ENCODE measurements at regions not wholly inside any gene's neighbourhood (a gene's known extent, or its start where the extent isn't known, plus 50 kb on each side); places are given as distances from the start of the nearest gene placed in this dataset.

DNA sequence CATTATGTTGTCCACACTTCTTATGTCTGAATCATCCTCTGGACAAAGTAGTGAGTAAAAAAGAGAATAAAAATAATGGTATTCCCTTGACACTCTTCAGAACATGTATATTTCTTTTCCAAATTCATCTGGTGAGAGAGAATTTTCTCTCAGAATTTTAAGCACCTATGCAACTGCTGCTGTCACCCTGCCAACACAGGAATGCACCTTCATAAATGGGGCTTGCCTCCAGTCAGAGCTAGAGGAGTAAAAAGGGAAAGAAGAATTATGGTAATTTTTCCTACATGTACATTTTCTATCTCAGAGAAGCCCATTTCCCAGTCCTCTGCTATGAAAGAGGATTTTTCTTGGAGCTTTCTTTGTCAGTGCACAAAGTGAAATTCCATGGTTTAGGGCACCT lies 92.2 kb upstream of the ALCAM start:
- H3K27ac ChIP-seq (ENCODE audit: low read length), result no peak overlapping the region
- no peaks in the 10 kb centered on the region for H3K79me2 ChIP-seq (ENCODE audit: low read length)
- no peak for TF ChIP-seq EZH2phosphoT487 (IDR thresholded peaks at IDR 0.05; ENCODE audit: low read length)
- TF ChIP-seq, protein P1, sequence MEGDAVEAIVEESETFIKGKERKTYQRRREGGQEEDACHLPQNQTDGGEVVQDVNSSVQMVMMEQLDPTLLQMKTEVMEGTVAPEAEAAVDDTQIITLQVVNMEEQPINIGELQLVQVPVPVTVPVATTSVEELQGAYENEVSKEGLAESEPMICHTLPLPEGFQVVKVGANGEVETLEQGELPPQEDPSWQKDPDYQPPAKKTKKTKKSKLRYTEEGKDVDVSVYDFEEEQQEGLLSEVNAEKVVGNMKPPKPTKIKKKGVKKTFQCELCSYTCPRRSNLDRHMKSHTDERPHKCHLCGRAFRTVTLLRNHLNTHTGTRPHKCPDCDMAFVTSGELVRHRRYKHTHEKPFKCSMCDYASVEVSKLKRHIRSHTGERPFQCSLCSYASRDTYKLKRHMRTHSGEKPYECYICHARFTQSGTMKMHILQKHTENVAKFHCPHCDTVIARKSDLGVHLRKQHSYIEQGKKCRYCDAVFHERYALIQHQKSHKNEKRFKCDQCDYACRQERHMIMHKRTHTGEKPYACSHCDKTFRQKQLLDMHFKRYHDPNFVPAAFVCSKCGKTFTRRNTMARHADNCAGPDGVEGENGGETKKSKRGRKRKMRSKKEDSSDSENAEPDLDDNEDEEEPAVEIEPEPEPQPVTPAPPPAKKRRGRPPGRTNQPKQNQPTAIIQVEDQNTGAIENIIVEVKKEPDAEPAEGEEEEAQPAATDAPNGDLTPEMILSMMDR (IDR thresholded peaks at IDR 0.05; ENCODE audit: low read length), result no peak
- no peak for TF ChIP-seq EZH2 (optimal IDR thresholded peaks at IDR 0.05; ENCODE audit: low read depth, low read length)
- H3K4me2 ChIP-seq (ENCODE audit: low read depth, low read length), result no peak overlapping the region
- H3K4me3 ChIP-seq (ENCODE audit: low read length), result no peak overlapping the region
- H3K9me2 ChIP-seq (replicated peaks; ENCODE audit: insufficient read depth, low read length), result no peaks in the 10 kb centered on the region
- no peaks in the 10 kb centered on the region for H3K4me1 ChIP-seq (ENCODE audit: low read length)
- H3K9me3 ChIP-seq (replicated peaks; ENCODE audit: insufficient read depth, low read length), result no peaks in the 10 kb centered on the region
- no peaks in the 10 kb centered on the region for H3F3A ChIP-seq (ENCODE audit: insufficient read depth, low read length)
- no peak for DNase-seq
- H2AFZ ChIP-seq (ENCODE audit: low read length), result no peak overlapping the region
- H3K36me3 ChIP-seq (replicated peaks; ENCODE audit: insufficient read depth, low read length), result no peaks in the 10 kb centered on the region
- no peak overlapping the region for H3K9ac ChIP-seq (ENCODE audit: low read length)
- H4K20me1 ChIP-seq (ENCODE audit: insufficient read depth, low read length), result no peaks in the 10 kb centered on the region
- no peaks in the 10 kb centered on the region for H3K27me3 ChIP-seq (replicated peaks; ENCODE audit: insufficient read depth, low read length)

DNA sequence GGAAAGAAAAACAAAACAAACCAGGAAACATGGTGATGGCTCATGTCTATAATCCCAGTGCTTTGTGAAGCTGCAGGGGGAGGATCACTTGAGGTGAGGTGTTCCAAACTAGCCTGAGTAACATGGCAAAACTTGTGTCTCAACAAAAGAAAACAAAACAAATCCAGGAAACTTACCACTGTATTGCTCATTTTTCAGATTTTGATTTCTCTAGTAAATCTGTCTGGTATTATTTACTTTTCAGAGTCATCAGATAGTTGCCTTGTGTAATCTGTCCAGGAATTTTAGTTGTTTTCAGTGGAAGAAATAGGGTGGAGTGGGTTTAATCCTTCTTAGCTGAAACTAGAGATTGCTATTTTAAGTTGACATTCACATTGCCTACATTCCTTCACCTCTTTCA lies 91.8 kb upstream of the ALCAM start:
- Histone ChIP-seq H3K9ac (ENCODE audit: low read length) (no peak overlapping the region), H3K4me2 (ENCODE audit: low read depth, low read length) (no peak overlapping the region), H3K4me1 (ENCODE audit: low read length) (no peaks in the 10 kb centered on the region), H3K36me3 (replicated peaks; ENCODE audit: insufficient read depth, low read length) (no peaks in the 10 kb centered on the region), H4K20me1 (ENCODE audit: insufficient read depth, low read length) (no peaks in the 10 kb centered on the region), H3K79me2 (ENCODE audit: low read length) (no peaks in the 10 kb centered on the region), H3K9me3 (replicated peaks; ENCODE audit: insufficient read depth, low read length) (no peaks in the 10 kb centered on the region), H3K9me2 (replicated peaks; ENCODE audit: insufficient read depth, low read length) (no peaks in the 10 kb centered on the region), H3K27me3 (replicated peaks; ENCODE audit: insufficient read depth, low read length) (no peaks in the 10 kb centered on the region), H2AFZ (ENCODE audit: low read length) (no peak overlapping the region), H3K4me3 (ENCODE audit: low read length) (no peak overlapping the region), H3F3A (ENCODE audit: insufficient read depth, low read length) (no peaks in the 10 kb centered on the region), H3K27ac (ENCODE audit: low read length) (no peak overlapping the region)
- no peak for DNase-seq
- TF ChIP-seq, protein P1 (IDR thresholded peaks at IDR 0.05; ENCODE audit: low read length), result no peak
- TF ChIP-seq EZH2 (optimal IDR thresholded peaks at IDR 0.05; ENCODE audit: low read depth, low read length) (no peak), EZH2phosphoT487 (IDR thresholded peaks at IDR 0.05; ENCODE audit: low read length) (no peak)

DNA sequence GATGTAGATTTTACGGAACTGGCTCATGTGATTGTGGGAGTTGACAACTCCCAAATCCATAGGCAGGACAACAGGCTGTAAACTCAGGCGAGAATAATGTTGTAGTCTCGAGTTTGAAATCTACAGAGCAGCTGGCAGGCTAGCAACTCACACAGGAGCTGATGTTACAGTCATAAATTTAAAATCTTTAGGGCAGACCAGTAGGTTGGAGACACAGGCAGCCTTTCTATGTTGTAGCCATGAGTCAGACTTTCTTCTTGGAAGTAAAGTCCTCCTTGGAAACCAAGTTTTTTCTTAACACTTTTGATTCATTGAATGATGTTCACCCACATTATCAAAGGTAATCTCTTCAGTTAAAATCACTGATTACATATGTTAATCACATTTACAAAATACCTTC lies 89.1 kb upstream of the ALCAM start:
- no peak overlapping the region for H3K4me2 ChIP-seq (ENCODE audit: low read depth, low read length)
- no peak overlapping the region for H3K9ac ChIP-seq (ENCODE audit: low read length)
- H3K9me2 ChIP-seq (replicated peaks; ENCODE audit: insufficient read depth, low read length), result no peaks in the 10 kb centered on the region
- H4K20me1 ChIP-seq (ENCODE audit: insufficient read depth, low read length), result no peaks in the 10 kb centered on the region
- H3K4me1 ChIP-seq (ENCODE audit: low read length), result no peaks in the 10 kb centered on the region
- H3K4me3 ChIP-seq (ENCODE audit: low read length), result no peak overlapping the region
- DNase-seq, result no peak
- H3K36me3 ChIP-seq (replicated peaks; ENCODE audit: insufficient read depth, low read length), result no peaks in the 10 kb centered on the region
- no peaks in the 10 kb centered on the region for H3F3A ChIP-seq (ENCODE audit: insufficient read depth, low read length)
- H3K9me3 ChIP-seq (replicated peaks; ENCODE audit: insufficient read depth, low read length), result no peaks in the 10 kb centered on the region
- no peaks in the 10 kb centered on the region for H3K27me3 ChIP-seq (replicated peaks; ENCODE audit: insufficient read depth, low read length)
- TF ChIP-seq, protein P1 (IDR thresholded peaks at IDR 0.05; ENCODE audit: low read length), result no peak
- TF ChIP-seq EZH2 (optimal IDR thresholded peaks at IDR 0.05; ENCODE audit: low read depth, low read length) (no peak), EZH2phosphoT487 (IDR thresholded peaks at IDR 0.05; ENCODE audit: low read length) (no peak)
- no peak overlapping the region for H3K27ac ChIP-seq (ENCODE audit: low read length)
- H3K79me2 ChIP-seq (ENCODE audit: low read length), result no peaks in the 10 kb centered on the region
- no peak overlapping the region for H2AFZ ChIP-seq (ENCODE audit: low read length)

All from MM.1S (cell line).